AG09309 (cell line): ENCODE measurements at regions not wholly inside any gene's neighbourhood (a gene's known extent, or its start where the extent isn't known, plus 50 kb on each side); places are given as distances from the start of the nearest gene placed in this dataset.
A peak's percentile ranks its signal among the peaks of the same experiment; 100 is the strongest.

Source experiments
- DNase-seq: peaks from one replicate; pipeline ENCODE4 v3.0.0-alpha.2; 2010; ENCODE audit warnings: low read depth
- H3K4me3 ChIP-seq: 2 replicates; pipeline ENCODE4 v1.5.1; 2011; ENCODE audit warnings: mild to moderate bottlenecking, low read depth, low read length, moderate library complexity; ENCODE audit not compliant: control insufficient read depth
- TF ChIP-seq, protein P1 (sequence below): IDR thresholded peaks from 2 replicates; pipeline ENCODE4 v1.5.1; 2011; ENCODE audit warnings: mild to moderate bottlenecking, low read depth, low read length, inconsistent platforms; ENCODE audit not compliant: insufficient read depth, control insufficient read depth; ENCODE audit errors: missing control alignments

DNA sequence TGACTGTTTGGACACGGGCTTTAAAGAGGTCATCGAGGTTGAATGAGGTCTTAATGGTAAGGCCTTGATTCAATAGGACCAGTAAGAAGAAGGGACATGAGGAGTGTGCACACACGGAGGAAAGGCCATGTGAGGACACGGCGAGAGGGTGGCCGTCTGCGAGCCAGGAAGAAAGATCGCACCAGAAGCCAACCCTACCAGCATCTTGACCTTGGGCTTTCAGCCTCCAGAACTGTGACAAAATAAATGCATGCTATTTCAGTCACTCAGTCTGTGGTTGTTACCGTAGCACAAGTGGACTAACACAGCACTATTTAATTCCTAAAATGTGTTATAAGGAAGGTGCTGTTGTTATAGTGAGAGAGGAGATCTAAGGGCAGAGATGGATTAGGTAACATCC is 468.6 kb upstream of the FAT1 start:
- TF ChIP-seq, protein P1, sequence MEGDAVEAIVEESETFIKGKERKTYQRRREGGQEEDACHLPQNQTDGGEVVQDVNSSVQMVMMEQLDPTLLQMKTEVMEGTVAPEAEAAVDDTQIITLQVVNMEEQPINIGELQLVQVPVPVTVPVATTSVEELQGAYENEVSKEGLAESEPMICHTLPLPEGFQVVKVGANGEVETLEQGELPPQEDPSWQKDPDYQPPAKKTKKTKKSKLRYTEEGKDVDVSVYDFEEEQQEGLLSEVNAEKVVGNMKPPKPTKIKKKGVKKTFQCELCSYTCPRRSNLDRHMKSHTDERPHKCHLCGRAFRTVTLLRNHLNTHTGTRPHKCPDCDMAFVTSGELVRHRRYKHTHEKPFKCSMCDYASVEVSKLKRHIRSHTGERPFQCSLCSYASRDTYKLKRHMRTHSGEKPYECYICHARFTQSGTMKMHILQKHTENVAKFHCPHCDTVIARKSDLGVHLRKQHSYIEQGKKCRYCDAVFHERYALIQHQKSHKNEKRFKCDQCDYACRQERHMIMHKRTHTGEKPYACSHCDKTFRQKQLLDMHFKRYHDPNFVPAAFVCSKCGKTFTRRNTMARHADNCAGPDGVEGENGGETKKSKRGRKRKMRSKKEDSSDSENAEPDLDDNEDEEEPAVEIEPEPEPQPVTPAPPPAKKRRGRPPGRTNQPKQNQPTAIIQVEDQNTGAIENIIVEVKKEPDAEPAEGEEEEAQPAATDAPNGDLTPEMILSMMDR: no peak
- no peak for DNase-seq
- no peak overlapping the region for H3K4me3 ChIP-seq

DNA sequence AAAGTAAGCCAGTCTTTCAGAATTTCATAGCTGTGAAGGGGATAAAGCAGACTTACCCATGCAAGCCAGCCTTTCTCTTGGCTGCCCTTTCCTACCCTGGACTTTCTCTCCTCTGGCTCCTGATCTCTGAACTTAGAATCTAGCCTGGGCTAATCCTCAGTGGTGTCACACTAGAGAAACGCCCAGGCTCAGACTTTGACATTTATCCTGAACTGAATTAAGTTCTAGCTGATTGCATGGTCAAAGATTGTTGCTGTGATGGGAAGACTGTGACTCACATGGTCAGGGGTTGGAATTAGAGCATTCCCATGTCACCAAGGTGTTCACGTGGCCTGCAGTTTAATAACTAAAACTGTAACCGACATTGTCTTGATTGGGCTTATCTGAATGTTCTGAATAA is 469.5 kb upstream of the FAT1 start:
- H3K4me3 ChIP-seq: no peak overlapping the region
- TF ChIP-seq, protein P1: no peak
- no peak for DNase-seq

DNA sequence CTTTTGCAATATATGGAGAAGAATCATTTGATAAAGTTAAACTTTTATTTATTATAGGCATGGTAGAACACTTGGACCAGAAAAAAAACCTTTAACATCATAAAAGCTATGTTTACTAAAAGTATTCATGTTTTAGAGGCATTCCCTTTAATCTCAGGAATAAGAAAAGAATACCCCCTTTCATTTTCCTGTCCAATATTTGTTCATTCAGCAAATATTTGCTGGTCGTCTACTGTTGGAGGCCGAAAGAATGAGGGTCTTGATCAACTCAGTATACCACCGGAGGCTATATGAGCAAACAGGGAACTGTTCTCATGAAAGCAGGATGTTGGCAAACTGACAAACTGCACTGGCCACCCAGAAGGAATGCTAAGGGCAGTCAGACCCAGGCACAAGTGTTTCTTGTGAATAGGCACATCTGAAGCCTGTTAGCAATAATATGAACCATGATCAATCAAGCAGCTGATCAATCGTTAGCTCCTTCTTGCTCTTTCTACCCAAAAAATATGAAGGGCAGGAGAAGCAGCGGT is 480.8 kb upstream of the FAT1 start:
- TF ChIP-seq, protein P1: no peak
- DNase-seq: no peak
- H3K4me3 ChIP-seq: no peak overlapping the region

DNA sequence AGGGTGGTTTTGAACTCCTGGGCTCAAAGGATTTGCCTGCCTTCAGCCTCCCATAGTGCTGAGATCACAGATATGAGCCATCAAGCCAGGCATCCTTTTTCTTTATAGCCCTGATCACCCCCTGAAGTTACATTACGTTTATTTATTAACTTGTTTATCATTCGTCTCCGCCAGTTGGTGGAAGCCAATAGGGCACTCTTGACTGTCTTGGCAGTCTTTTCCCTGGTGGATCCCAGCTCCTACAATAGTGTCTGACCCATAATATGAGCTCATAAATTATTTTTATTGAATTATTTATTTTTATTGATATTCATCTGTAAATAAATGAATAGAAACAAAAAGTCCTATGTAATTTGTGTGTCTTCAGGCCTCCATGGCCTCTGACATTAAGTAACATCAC is 484.3 kb upstream of the FAT1 start:
- no peak for DNase-seq
- no peak overlapping the region for H3K4me3 ChIP-seq
- TF ChIP-seq, protein P1: no peak

DNA sequence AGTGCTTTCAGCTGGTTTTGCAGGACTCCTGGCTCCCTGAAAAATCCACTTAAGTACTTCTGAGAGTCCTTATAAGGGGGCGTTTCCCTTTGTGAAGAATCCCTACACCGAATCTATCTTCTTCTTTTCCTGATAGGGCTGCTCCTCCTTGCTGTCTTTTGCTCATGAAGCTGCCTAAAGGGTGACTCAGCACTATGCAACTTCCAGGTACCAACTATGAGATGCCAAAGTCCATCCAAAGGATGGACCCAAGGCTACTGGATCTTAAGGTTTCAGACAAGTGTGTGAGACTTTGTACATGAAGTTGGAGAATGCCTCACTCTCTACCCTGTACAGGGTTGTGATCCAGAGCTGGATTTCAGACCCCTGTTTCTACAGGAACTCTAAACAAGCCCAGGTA is 485.0 kb upstream of the FAT1 start:
- no peak overlapping the region for H3K4me3 ChIP-seq
- TF ChIP-seq, protein P1: no peak
- no peak for DNase-seq

DNA sequence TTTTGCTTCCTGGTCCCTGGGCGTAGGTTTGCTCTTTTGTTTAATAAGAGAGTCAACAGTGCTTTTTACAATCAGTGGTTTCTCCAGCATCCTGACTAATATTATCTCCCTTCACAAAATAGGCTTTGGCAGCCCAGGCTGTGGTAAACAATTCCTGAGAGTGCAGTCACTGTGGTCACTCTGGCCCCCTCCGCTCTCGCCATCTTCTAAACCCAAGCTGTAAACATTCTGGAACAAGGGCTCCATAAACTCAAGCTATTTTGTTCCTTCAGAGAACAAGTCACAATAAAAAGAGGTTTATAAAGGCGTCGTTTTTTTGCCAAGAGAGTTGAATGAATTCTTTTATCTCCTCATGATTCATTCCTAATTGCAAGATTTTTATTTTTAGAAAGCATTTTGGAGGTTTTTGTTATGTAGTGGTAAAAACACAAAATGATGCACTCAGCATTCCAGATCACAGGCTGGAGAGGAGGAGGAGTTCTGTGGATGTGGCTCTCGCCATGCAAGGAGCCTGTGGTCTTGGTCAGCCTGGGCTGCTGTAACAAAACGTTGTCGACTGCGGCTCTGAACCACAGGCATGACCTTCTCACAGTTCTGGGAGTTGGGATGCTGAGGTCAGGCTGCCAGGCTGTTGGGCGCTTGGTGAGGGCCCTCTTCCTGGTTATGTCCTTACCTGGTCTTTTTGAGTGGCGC is 486.4 kb upstream of the FAT1 start:
- TF ChIP-seq, protein P1: no peak
- peak; percentile 98 for DNase-seq
- H3K4me3 ChIP-seq: no peak overlapping the region
